ENCODE measurements at regions not wholly inside any gene's neighbourhood (a gene's known extent, or its start where the extent isn't known, plus 50 kb on each side); places are given as distances from the start of the nearest gene placed in this dataset.

GRCh38 chr13:42717176-42717575 is 64.2 kb upstream of the FAM216B start:
- DNase-seq (ENCODE audit: low read depth, low spot score) = no peak
- Mint-ChIP-seq H3K27ac (ENCODE audit: unreplicated experiment) (no peak overlapping the region), H3K27me3 (ENCODE audit: low read depth) (no peaks in the 10 kb centered on the region), H3K36me3 (ENCODE audit: low read depth) (no peaks in the 10 kb centered on the region), H3K4me3 (no peak overlapping the region), H3K4me1 (no peaks in the 10 kb centered on the region), H3K9me3 (no peaks in the 10 kb centered on the region)
- no peak for TF ChIP-seq CTCF (conservative IDR thresholded peaks at IDR 0.05)

DNA sequence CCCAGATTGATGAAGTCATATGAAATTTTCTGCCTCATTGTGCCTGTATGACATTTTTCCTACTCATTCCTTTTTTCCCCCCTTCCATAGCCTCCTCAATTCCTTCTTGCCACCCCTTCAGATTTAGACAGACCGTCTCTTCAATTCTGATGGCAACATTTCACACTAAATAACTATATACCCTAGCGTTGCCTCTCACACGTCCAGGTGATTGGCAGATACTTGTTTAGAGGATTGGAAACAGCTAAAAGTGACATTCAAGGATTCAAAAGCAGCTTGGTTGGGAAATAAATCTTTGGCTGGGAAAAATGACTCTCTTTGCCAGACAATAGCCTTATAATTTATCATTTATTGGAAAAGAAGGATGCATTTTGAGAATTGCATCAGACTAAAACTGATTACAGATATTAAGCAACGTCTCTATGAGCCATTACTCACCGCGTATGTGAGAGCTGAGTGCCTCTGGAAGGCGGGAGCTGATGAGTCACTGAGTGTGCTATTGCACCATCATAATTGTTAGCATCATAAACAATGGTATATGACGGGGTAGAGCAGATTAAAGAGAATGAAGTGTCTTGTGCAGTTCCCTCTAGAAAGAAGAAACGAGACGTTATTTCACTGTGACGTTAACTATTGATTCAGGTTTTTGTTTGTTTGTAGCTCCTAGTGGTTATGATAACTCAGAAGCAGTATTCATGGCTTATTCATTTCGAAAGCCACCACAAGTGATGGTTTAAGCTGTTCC is 61.1 kb upstream of the FAM216B start:
- no peak for TF ChIP-seq CTCF (conservative IDR thresholded peaks at IDR 0.05)
- no peaks in the 10 kb centered on the region for H3K36me3 Mint-ChIP-seq (ENCODE audit: low read depth)
- no peak overlapping the region for H3K27ac Mint-ChIP-seq (ENCODE audit: unreplicated experiment)
- no peaks in the 10 kb centered on the region for H3K4me1 Mint-ChIP-seq
- H3K9me3 Mint-ChIP-seq = no peaks in the 10 kb centered on the region
- no peak overlapping the region for H3K4me3 Mint-ChIP-seq
- no peak for DNase-seq (ENCODE audit: low read depth, low spot score)
- H3K27me3 Mint-ChIP-seq (ENCODE audit: low read depth) = no peaks in the 10 kb centered on the region

DNA sequence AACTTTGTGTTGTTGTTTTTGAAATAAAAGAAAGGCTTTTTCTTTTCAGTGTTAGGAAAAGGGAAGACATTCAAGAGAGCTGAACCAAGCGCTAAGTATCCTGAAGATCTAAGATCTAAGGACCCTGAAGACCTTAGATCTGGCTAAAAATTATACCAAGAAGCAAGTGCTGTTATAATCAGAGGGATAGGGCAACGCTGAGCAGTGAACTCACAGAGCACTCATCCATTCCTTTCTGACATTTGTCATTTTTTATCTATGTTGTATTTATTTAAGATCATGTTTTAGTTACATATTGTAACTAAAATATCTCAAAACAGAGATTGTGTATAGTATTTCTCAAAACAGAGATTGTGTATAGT is 60.5 kb upstream of the FAM216B start:
- H3K4me1 Mint-ChIP-seq = no peaks in the 10 kb centered on the region
- no peak for DNase-seq (ENCODE audit: low read depth, low spot score)
- no peaks in the 10 kb centered on the region for H3K27me3 Mint-ChIP-seq (ENCODE audit: low read depth)
- peaks cover 4% of the 10 kb centered on the region for H3K9me3 Mint-ChIP-seq
- no peak overlapping the region for H3K27ac Mint-ChIP-seq (ENCODE audit: unreplicated experiment)
- TF ChIP-seq CTCF (conservative IDR thresholded peaks at IDR 0.05) = no peak
- H3K36me3 Mint-ChIP-seq (ENCODE audit: low read depth) = no peaks in the 10 kb centered on the region
- H3K4me3 Mint-ChIP-seq = no peak overlapping the region

DNA sequence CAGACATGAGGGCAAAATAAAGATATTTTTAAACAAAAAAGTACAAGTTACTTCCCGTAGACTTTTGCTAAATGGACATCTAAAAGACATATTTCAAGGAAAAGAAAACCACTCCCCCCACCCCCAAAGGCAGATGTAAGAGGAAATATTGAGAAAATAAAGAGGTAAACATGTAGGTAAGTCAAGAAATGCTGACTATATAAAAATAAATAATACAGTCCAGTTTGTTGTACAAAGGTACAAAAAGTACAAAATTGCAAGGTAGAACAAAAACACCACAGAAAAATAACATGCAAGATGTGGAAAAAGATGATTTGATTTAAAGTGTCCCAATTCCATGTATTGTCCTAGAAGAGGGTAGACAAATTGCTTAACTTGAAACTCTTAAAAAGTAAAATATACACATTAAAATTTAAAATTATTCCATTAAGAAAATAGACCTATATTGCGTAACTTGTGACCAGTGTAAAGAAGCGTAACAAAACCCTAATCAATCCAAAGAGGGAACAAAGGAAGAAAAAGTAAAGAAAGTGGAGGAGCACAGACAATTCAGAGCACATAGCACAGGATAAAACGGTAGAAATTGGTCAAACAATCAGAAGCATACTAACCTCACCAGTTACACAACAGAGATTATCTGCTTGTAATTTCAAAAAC is 58.4 kb upstream of the FAM216B start:
- no peak overlapping the region for H3K4me3 Mint-ChIP-seq
- no peak overlapping the region for H3K27ac Mint-ChIP-seq (ENCODE audit: unreplicated experiment)
- H3K27me3 Mint-ChIP-seq (ENCODE audit: low read depth) = no peaks in the 10 kb centered on the region
- TF ChIP-seq CTCF (conservative IDR thresholded peaks at IDR 0.05) = no peak
- H3K9me3 Mint-ChIP-seq = peaks cover 6% of the 10 kb centered on the region
- no peak for DNase-seq (ENCODE audit: low read depth, low spot score)
- H3K36me3 Mint-ChIP-seq (ENCODE audit: low read depth) = no peaks in the 10 kb centered on the region
- no peaks in the 10 kb centered on the region for H3K4me1 Mint-ChIP-seq

- TF ChIP-seq CTCF (conservative IDR thresholded peaks at IDR 0.05) = no peak
- H3K27ac Mint-ChIP-seq (ENCODE audit: unreplicated experiment) = no peak overlapping the region
- no peaks in the 10 kb centered on the region for H3K27me3 Mint-ChIP-seq (ENCODE audit: low read depth)
- H3K9me3 Mint-ChIP-seq = peaks cover 6% of the 10 kb centered on the region
- no peak for DNase-seq (ENCODE audit: low read depth, low spot score)
- H3K4me3 Mint-ChIP-seq = peak overlapping the region; percentile 5
- H3K4me1 Mint-ChIP-seq = peaks cover 12% of the 10 kb centered on the region
- H3K36me3 Mint-ChIP-seq (ENCODE audit: low read depth) = no peaks in the 10 kb centered on the region
Observed at GRCh38 chr13:42728507-42729180, 52.7 kb upstream of the FAM216B start.

All from neural crest cell (in vitro differentiated cells).